SK-N-SH treated with all-trans-retinoic acid at 6 μM for 48 hours (cell line): ENCODE measurements at regions not wholly inside any gene's neighbourhood (a gene's known extent, or its start where the extent isn't known, plus 50 kb on each side); places are given as distances from the start of the nearest gene placed in this dataset.

Source experiments
- ARNTL ChIP-seq: fragments of 450-650 bp; formaldehyde crosslinking; IDR thresholded peaks from 2 replicates; pipeline ENCODE4 v1.5.0; 2020; ENCODE audit warnings: low read depth, mild to moderate bottlenecking, moderate library complexity, borderline replicate concordance
- ESRRG ChIP-seq: fragments of 250-450 bp; sonication (Bioruptor Pico); IDR thresholded peaks from 2 replicates; pipeline ENCODE4 v1.6.1; 2021; ENCODE audit warnings: mild to moderate bottlenecking
- TOX ChIP-seq: fragments of 250-450 bp; sonication (Bioruptor Pico); IDR thresholded peaks from 2 replicates; pipeline ENCODE4 v1.8.0; 2021; ENCODE audit warnings: mild to moderate bottlenecking, moderate library complexity, borderline replicate concordance
- ZFP3 ChIP-seq: fragments of 250-450 bp; sonication (Bioruptor Pico); IDR thresholded peaks from 2 replicates; pipeline ENCODE4 v1.5.0; 2020; ENCODE audit warnings: mild to moderate bottlenecking, moderate library complexity
- ZNF70 ChIP-seq: fragments of 450-650 bp; formaldehyde crosslinking; IDR thresholded peaks from 2 replicates; pipeline ENCODE4 v1.5.0; 2020; ENCODE audit warnings: mild to moderate bottlenecking, moderate library complexity
- TF ChIP-seq, protein P1 (sequence below): fragments of 250-450 bp; sonication (Bioruptor Pico); IDR thresholded peaks from 2 replicates; pipeline ENCODE4 v1.8.0; 2021; ENCODE audit warnings: low read depth, mild to moderate bottlenecking, moderate library complexity, borderline replicate concordance
- TF ChIP-seq, protein P2 (sequence below): fragments of 250-450 bp; sonication (Bioruptor Pico); IDR thresholded peaks from 2 replicates; pipeline ENCODE4 v1.5.1; 2020; ENCODE audit warnings: low read depth, mild to moderate bottlenecking, moderate library complexity
- TF ChIP-seq, protein P3 (sequence below): fragments of 250-450 bp; sonication (Bioruptor Pico); IDR thresholded peaks from 2 replicates; pipeline ENCODE4 v1.8.0; 2020; ENCODE audit warnings: mild to moderate bottlenecking, moderate library complexity, borderline replicate concordance

DNA sequence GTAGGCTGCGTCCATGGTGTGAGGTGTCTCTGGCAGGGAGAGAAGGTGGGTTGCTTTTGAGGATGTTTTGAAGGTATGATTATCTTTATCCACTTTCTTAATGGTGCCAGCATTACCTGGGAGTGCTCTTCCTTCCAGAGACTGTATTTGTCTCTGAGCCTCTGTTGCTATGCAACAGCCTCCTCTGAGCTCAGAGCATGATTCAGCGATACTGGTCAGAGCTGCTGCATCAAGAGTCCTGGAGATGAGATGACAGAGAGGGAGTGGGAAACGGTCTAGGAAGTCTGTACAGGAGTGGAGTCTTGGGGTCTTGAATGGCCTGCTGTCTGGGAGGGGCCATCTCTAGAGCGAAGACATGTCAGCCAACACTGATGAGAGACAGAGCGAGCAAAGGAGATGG is 104.4 kb upstream of the RAB40AL start:
- TF ChIP-seq, protein P1, sequence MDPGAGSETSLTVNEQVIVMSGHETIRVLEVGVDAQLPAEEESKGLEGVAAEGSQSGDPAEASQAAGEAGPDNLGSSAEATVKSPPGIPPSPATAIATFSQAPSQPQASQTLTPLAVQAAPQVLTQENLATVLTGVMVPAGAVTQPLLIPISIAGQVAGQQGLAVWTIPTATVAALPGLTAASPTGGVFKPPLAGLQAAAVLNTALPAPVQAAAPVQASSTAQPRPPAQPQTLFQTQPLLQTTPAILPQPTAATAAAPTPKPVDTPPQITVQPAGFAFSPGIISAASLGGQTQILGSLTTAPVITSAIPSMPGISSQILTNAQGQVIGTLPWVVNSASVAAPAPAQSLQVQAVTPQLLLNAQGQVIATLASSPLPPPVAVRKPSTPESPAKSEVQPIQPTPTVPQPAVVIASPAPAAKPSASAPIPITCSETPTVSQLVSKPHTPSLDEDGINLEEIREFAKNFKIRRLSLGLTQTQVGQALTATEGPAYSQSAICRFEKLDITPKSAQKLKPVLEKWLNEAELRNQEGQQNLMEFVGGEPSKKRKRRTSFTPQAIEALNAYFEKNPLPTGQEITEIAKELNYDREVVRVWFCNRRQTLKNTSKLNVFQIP: no peak
- TF ChIP-seq TOX (CRISPR knock-in tag) (no peak), ZFP3 (CRISPR knock-in tag) (no peak), ESRRG (CRISPR knock-in tag) (no peak), ZNF70 (CRISPR knock-in tag) (no peak), ARNTL (CRISPR knock-in tag) (no peak)
- TF ChIP-seq, protein P2, sequence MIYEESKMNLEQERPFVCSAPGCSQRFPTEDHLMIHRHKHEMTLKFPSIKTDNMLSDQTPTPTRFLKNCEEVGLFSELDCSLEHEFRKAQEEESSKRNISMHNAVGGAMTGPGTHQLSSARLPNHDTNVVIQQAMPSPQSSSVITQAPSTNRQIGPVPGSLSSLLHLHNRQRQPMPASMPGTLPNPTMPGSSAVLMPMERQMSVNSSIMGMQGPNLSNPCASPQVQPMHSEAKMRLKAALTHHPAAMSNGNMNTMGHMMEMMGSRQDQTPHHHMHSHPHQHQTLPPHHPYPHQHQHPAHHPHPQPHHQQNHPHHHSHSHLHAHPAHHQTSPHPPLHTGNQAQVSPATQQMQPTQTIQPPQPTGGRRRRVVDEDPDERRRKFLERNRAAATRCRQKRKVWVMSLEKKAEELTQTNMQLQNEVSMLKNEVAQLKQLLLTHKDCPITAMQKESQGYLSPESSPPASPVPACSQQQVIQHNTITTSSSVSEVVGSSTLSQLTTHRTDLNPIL (CRISPR knock-in tag): no peak
- TF ChIP-seq, protein P3, sequence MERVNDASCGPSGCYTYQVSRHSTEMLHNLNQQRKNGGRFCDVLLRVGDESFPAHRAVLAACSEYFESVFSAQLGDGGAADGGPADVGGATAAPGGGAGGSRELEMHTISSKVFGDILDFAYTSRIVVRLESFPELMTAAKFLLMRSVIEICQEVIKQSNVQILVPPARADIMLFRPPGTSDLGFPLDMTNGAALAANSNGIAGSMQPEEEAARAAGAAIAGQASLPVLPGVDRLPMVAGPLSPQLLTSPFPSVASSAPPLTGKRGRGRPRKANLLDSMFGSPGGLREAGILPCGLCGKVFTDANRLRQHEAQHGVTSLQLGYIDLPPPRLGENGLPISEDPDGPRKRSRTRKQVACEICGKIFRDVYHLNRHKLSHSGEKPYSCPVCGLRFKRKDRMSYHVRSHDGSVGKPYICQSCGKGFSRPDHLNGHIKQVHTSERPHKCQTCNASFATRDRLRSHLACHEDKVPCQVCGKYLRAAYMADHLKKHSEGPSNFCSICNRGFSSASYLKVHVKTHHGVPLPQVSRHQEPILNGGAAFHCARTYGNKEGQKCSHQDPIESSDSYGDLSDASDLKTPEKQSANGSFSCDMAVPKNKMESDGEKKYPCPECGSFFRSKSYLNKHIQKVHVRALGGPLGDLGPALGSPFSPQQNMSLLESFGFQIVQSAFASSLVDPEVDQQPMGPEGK: no peak
